HCT116 (cell line): ENCODE measurements at regions not wholly inside any gene's neighbourhood (a gene's known extent, or its start where the extent isn't known, plus 50 kb on each side); places are given as distances from the start of the nearest gene placed in this dataset.

ENCODE experiments used
- ATAC-seq: fragments of 200-7000 bp; cut with Tn5 transposase; 2 replicates; pipeline ENCODE4 v1.9.1; 2020; ENCODE audit warnings: mild to moderate bottlenecking, moderate library complexity
- BruUV-seq: library from RNA; stranded (reverse); fragments of 400-500 nt; replicated peaks from 2 replicates; lab custom pipeline; 2021; lab: Mats Ljungman, UMichigan
- CTCF ChIA-PET: fragments of 300-600 bp; sonication (Branson Sonifier 250); formaldehyde crosslinking; loops from one replicate; lab custom pipeline; 2021; ENCODE audit warnings: antibody characterized with exemption; lab: Charles Lee
- POLR2A ChIA-PET: fragments of 300-600, 350-600 bp; sonication (Branson Sonifier 250); formaldehyde crosslinking; loops from one replicate; lab custom pipeline; 2021; ENCODE audit warnings: antibody characterized with exemption; lab: Charles Lee
- RAD21 ChIA-PET, 2 experiments: fragments of 300-600 bp; sonication (Branson Sonifier 250); formaldehyde crosslinking; loops; one replicate each; lab custom pipeline; 2023; ENCODE audit warnings: low total read pairs in 2 of 2; ENCODE audit not compliant: uncharacterized antibody in 2 of 2, unreplicated experiment in 2 of 2, low non-redundant PET in 1 of 2; lab: Charles Lee
- DNase-seq: peaks from one replicate; pipeline ENCODE4 v3.0.0-alpha.2; 2010; ENCODE audit warnings: low read depth, low spot score
- H2AFZ ChIP-seq: fragments of 200-600 bp; shearing (Covaris generic), sonication (generic); 2 replicates; pipeline ENCODE4 v1.6.1; 2017; ENCODE audit warnings: low read depth, mixed run types, mixed read lengths, antibody characterized with exemption, low read length; ENCODE audit not compliant: poor library complexity, severe bottlenecking
- H3K27ac ChIP-seq: 2 replicates; pipeline ENCODE4 v1.5.1; 2012; ENCODE audit warnings: low read depth, low read length
- H3K27me3 ChIP-seq: fragments of 200-600 bp; sonication (generic); 2 replicates; pipeline ENCODE4 v1.6.1; 2016; ENCODE audit warnings: mixed run types, low read length, mixed read lengths; ENCODE audit not compliant: insufficient read depth
- H3K36me3 ChIP-seq, 2 experiments: fragments of 200-500 bp in 1 of 2; fragments of 200-600 bp in 1 of 2; sonication (Bioruptor generic) in 1 of 2; sonication (generic) in 1 of 2; 2 replicates each; pipeline versions ENCODE4 v1.5.1 to v1.6.1; 2014 to 2016; ENCODE audit warnings: low read length in 2 of 2, inconsistent platforms in 1 of 2, mixed read lengths in 1 of 2, mixed run types in 1 of 2; ENCODE audit not compliant: insufficient read depth in 2 of 2, control insufficient read depth in 1 of 2
- H3K4me1 ChIP-seq, 2 experiments: fragments of 200-600 bp in 1 of 2; sonication (generic) in 1 of 2; 2 replicates each; pipeline versions ENCODE4 v1.5.1 to v1.6.1; 2012 to 2017; ENCODE audit warnings: low read length in 2 of 2, inconsistent platforms in 1 of 2, mild to moderate bottlenecking in 1 of 2, mixed read lengths in 1 of 2, mixed run types in 1 of 2, moderate library complexity in 1 of 2; ENCODE audit not compliant: insufficient read depth in 2 of 2, control insufficient read depth in 1 of 2
- H3K4me2 ChIP-seq: fragments of 200-600 bp; sonication (generic); 2 replicates; pipeline ENCODE4 v1.6.1; 2017; ENCODE audit warnings: mixed run types, low read length, mixed read lengths
- H3K4me3 ChIP-seq, 2 experiments: fragments of 200-600 bp in 1 of 2; sonication (generic) in 1 of 2; replicated peaks in 1 of 2; 2 replicates each; pipeline ENCODE4 v1.5.1; 2011 to 2016; ENCODE audit warnings: low read length in 2 of 2, control low read depth in 1 of 2, low read depth in 1 of 2, mild to moderate bottlenecking in 1 of 2, mixed read lengths in 1 of 2, mixed run types in 1 of 2
- H3K79me2 ChIP-seq: fragments of 200-600 bp; sonication (generic); 2 replicates; pipeline ENCODE4 v1.6.1; 2017; ENCODE audit warnings: mild to moderate bottlenecking, mixed run types, low read length, moderate library complexity, mixed read lengths; ENCODE audit not compliant: insufficient read depth
- H3K9ac ChIP-seq: fragments of 200-600 bp; sonication (generic); 2 replicates; pipeline ENCODE4 v1.6.1; 2016; ENCODE audit warnings: low read length, mixed read lengths
- H3K9me2 ChIP-seq: fragments of 200-600 bp; sonication (generic), shearing (Covaris generic); 2 replicates; pipeline ENCODE4 v1.6.1; 2017; ENCODE audit warnings: mixed run types, mild to moderate bottlenecking, moderate library complexity; ENCODE audit not compliant: insufficient read depth
- H3K9me3 ChIP-seq, 2 experiments: fragments of 200-500 bp in 1 of 2; fragments of 200-600 bp in 1 of 2; sonication (Bioruptor generic) in 1 of 2; sonication (generic) in 1 of 2; 2 replicates each; pipeline ENCODE4 v1.6.1; 2014 to 2017; ENCODE audit warnings: low read length in 2 of 2, mixed read lengths in 2 of 2, inconsistent platforms in 1 of 2, low read depth in 1 of 2, mild to moderate bottlenecking in 1 of 2, mixed run types in 1 of 2, moderate library complexity in 1 of 2; ENCODE audit not compliant: control insufficient read depth in 1 of 2, insufficient read depth in 1 of 2
- H4K20me1 ChIP-seq: fragments of 200-600 bp; sonication (generic), shearing (Covaris generic); 2 replicates; pipeline ENCODE4 v1.6.1; 2017; ENCODE audit warnings: mixed run types, mild to moderate bottlenecking, moderate library complexity; ENCODE audit not compliant: insufficient read depth
- CTCF ChIP-seq, 3 experiments: fragments of 200-600 bp in 1 of 3; sonication (generic) in 1 of 3; IDR thresholded peaks in 2 of 3; conservative IDR thresholded peaks in 1 of 3; 2 replicates each; pipeline ENCODE4 v1.5.1; 2012 to 2017; ENCODE audit warnings: low read depth in 2 of 3, low read length in 2 of 3, antibody characterized with exemption in 1 of 3, borderline replicate concordance in 1 of 3, control low read depth in 1 of 3, mild to moderate bottlenecking in 1 of 3, mixed read lengths in 1 of 3, mixed run types in 1 of 3, moderate library complexity in 1 of 3; ENCODE audit not compliant: insufficient read depth in 1 of 3
- EZH2 ChIP-seq: fragments of 200-600 bp; sonication (generic); IDR thresholded peaks from 2 replicates; pipeline ENCODE4 v1.6.1; 2017; ENCODE audit warnings: antibody characterized with exemption, mixed run types
- FOSL1 ChIP-seq: IDR thresholded peaks from 2 replicates; pipeline ENCODE4 v1.6.1; 2012; ENCODE audit warnings: low read depth
- POLR2A ChIP-seq: IDR thresholded peaks from 2 replicates; pipeline ENCODE4 v1.7.0; 2011; ENCODE audit warnings: borderline replicate concordance; ENCODE audit not compliant: insufficient read depth, insufficient read length; ENCODE audit errors: extremely low read depth
- REST ChIP-seq: IDR thresholded peaks from 2 replicates; pipeline ENCODE4 v1.6.1; 2012; ENCODE audit warnings: low read depth
- SRF ChIP-seq: IDR thresholded peaks from 2 replicates; pipeline ENCODE4 v1.6.1; 2012; ENCODE audit warnings: low read depth
- YY1 ChIP-seq: IDR thresholded peaks from 2 replicates; pipeline ENCODE4 v1.6.1; 2011; ENCODE audit warnings: low read length, low read depth, moderate library complexity, mild to moderate bottlenecking; ENCODE audit not compliant: insufficient replicate concordance; ENCODE audit errors: extremely low read depth
- intact Hi-C: fragments of 100-400 bp; cut with micrococcal nuclease; formaldehyde crosslinking; loops from 2 replicates; pipeline ENCODE4 v1.10.0; 2022

- no peak for ATAC-seq
- no peaks in the 10 kb centered on the region for H3K27me3 ChIP-seq
- H3K4me2 ChIP-seq: no peak overlapping the region
- no peaks in the 10 kb centered on the region for H3K9me2 ChIP-seq
- ChIA-PET POLR2A (no interaction called here), RAD21 (no interaction called here), CTCF (no interaction called here)
- H3K9me3 ChIP-seq: peaks cover 22 to 49% of the 10 kb centered on the region in 2 experiments; a peak in 2 of 4 replicates
- no peaks in the 10 kb centered on the region for H3K36me3 ChIP-seq
- H3K9ac ChIP-seq: no peak overlapping the region
- H3K4me1 ChIP-seq: no peaks in the 10 kb centered on the region; a peak in 1 of 4 replicates
- no peak for TF ChIP-seq YY1
- no peak for TF ChIP-seq FOSL1
- TF ChIP-seq EZH2: no peak
- TF ChIP-seq REST: no peak
- no peak for TF ChIP-seq CTCF (IDR thresholded peaks at IDR 0.05 in 2 of 3, conservative IDR thresholded peaks at IDR 0.05 in 1 of 3; ENCODE audit: borderline replicate concordance in 1 of 3, insufficient read depth in 1 of 3, low read depth in 2 of 3, low read length in 2 of 3)
- no peak for TF ChIP-seq SRF
- no peak for TF ChIP-seq POLR2A
- BruUV-seq: no TSS peak
- H3K79me2 ChIP-seq: no peaks in the 10 kb centered on the region
- H4K20me1 ChIP-seq: no peaks in the 10 kb centered on the region
- no peak overlapping the region for H2AFZ ChIP-seq
- no peak overlapping the region for H3K4me3 ChIP-seq
- H3K27ac ChIP-seq: no peak overlapping the region
- no peak for DNase-seq
- intact Hi-C loops: no loop called here
Observed at GRCh38 chr1:106756752-106757151, 299.7 kb upstream of the PRMT6 start.
